NCI-H69 (cell line): ENCODE measurements at regions not wholly inside any gene's neighbourhood (a gene's known extent, or its start where the extent isn't known, plus 50 kb on each side); places are given as distances from the start of the nearest gene placed in this dataset.

Experiments
- DNase-seq: peaks from one replicate; lab custom pipeline; 2025; lab: John Stamatoyannopoulos, UW

- DNase-seq, result no peak
Measured at GRCh38 chr9:19998823-19999455, 210.1 kb upstream of the SLC24A2 start.

DNA sequence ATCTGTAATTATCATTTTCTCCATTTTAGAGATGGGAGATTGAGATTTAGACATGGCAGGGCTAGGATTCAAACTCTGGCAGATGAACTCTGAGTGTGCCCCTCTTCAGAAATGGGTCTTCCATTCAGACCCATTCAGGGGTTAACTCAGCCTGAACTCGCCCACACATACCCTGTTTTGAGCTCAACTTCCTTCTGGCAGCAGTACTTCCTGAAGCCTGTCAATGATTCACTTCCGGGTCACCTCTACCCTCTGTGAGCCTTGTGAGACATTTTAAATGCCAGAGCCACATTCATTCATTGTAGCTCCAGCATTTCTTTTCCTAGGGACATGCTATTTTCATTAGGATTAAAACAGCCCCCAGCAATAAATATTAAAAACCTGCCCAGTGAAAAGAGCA, 209.3 kb upstream of the SLC24A2 start:
- DNase-seq, result no peak

GRCh38 chr9:19995619-19996018, 206.8 kb upstream of the SLC24A2 start:
- DNase-seq, result no peak

DNA sequence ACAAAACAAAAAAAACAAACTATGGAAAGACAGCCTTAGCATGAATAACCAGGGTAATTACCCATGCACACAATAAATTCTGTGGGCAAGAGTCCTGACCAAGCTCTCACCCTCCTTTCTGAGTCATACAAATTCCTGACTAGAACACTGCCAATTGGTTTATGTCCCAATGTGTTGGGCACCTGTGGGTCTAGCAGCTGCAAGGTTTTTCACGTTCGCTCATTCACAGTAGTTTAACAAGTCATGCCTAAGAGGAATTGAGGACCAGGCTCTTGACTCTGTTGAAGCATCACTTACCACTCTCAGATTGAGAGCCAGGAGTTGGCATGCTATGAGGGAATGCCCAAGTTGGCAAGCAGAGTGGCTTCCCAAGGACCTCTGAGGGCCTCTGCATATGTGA, 205.5 kb upstream of the SLC24A2 start:
- no peak for DNase-seq

DNA sequence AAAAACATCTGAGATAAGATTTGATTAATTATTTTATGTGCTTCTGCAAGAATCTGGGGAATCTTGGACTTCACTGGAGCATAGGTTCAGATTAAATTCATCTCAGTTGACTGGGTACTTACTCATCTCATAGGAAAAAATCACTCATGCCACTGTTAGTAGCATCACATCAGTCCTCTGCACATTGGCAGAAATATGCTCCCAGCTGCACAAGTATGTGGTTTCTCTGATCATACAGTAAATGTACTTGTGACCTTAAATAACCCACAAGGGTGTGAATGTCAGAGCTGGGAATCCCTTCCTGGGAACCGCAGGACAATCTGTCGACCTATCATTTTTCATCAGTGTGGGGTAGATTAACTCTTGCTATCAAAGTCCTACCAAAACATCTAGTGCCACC, 203.7 kb upstream of the SLC24A2 start:
- DNase-seq, result no peak

- DNase-seq, result no peak
Measured at GRCh38 chr9:19989213-19989612, 200.4 kb upstream of the SLC24A2 start.

GRCh38 chr9:19988281-19988680, 199.4 kb upstream of the SLC24A2 start:
- peak; percentile 74 for DNase-seq

DNA sequence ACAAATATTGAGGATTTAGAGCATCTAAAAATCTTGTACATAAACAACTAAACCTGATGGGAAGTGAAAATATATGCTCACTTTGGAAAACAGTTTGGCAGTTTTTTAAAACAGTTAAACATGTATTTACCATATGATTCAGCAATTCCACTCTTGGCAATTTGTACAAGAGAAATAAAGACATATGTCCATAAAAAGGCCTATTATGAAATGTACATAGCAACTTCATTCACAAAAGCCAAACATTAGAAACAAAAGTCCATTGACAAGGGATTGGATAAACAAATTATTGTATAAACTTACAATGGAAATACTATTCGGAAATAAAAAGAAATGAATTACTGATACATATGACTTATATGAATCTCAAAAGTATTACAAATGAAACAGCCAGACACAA, 196.2 kb upstream of the SLC24A2 start:
- DNase-seq, result peak; percentile 46

DNA sequence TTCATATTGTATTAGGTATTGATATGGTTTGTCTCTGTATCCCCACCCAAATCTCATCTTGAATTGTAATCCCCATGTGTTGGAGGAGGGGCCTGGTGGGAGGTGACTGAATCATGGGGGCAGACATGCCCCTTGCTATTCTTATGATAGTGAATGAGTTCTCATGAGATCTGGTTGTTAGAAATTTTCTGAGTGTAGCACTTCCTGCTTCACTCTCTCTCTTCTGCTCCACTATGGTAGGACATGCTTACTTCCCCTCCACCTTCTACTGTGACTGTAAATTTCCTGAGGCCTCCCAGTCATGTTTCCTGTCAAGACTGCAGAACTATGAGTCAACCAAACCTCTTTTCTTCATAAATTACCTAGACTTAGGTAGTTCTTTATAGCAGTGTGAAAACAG, 187.4 kb upstream of the SLC24A2 start:
- no peak for DNase-seq

GRCh38 chr9:19975499-19975898, 186.7 kb upstream of the SLC24A2 start:
- no peak for DNase-seq

DNA sequence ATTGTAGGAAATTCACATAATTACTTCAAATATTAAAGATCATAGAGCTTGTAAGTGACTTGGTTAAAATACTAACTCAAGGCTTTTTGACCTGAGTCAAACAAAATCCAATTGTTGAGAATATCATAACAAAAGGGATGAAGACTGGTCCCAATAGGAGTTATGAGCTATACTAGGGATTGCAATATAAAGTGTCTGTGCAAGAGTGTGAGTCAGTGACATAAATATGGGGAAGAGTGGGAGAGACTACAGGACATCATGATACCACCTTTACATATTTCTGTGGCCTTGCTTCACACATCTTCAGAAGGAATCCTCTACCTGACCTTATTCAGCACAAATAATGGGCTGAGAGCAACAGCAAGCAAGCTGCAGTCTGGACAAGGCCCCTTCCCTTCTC, 180.9 kb upstream of the SLC24A2 start:
- no peak for DNase-seq

DNA sequence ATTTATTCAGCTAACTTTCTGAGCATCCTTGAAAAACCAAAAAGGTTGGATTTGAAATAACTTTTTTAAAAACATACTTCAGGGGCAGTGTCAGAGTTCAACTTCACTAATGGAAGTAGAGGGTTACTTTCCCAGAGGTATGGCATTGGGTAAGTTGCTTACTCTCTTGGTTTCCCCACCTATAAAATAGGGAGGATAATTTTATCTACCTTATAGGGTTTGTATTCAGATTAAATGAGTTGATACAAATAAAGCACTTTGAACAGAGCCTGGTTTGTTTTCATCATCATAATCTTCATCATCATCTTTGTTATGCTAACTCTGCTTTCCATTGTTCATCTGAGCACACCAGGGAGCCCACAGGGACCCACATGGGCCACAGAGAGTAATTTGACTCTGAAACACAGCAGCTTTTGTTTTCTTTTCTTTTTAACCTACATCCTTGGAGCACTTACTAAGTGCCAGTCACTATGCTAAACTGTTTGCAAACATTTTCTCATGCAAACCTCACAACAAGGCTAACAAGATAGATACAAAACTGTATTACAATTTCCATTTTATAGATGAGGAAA, 179.1 kb upstream of the SLC24A2 start:
- peak; percentile 45 for DNase-seq

DNA sequence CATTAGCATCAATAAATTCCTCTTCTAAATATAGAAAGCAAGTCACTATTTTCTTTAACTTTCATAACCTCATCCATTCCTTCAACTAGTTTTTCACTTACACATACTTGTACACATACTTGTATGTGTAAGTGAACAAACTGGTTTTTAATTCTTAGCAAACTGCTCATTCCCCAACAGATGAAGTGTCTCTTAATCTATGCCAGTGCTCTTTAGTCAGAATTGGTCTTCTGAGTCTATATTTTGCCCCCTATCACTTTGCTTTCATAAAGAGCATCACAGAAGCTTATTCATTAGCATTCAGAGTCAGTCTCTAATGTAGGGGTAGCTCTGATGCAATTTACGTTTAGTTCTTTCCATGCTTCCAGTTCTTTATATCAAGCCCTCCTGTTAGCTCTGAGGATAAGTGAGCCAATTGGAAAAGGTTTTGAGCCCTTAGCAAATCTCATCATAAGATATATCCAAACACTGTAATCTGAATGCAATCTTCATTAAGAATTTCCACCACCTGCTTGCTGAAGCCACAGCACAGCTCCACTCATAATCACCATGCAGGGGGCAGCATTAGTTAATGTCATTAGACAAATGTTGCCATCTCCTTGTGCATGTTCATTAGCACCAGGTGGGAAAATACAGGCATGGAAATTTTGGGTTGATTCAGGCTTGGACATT, 178.5 kb upstream of the SLC24A2 start:
- DNase-seq, result peak; percentile 64

- no peak for DNase-seq
Measured at GRCh38 chr9:19965336-19965735, 176.5 kb upstream of the SLC24A2 start.

DNA sequence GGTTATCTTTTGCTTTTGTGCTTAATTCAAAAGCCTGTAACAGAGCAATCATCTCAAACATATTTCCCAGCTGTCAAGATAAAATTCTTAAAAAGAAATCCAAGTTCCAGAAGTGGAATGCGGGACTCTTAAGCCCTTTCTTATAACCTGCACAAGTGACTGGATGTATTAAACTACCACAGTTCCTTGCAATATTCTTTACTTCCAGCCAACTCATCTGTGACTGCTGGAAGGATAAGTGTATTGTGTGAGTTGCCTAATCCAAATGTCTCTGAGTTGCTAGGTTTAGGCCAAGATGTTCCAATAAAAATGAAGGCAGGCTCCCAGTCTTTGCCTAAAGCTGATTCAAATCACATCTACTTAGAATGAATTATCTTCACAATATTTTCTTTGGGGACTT, 159.2 kb upstream of the SLC24A2 start:
- no peak for DNase-seq

DNA sequence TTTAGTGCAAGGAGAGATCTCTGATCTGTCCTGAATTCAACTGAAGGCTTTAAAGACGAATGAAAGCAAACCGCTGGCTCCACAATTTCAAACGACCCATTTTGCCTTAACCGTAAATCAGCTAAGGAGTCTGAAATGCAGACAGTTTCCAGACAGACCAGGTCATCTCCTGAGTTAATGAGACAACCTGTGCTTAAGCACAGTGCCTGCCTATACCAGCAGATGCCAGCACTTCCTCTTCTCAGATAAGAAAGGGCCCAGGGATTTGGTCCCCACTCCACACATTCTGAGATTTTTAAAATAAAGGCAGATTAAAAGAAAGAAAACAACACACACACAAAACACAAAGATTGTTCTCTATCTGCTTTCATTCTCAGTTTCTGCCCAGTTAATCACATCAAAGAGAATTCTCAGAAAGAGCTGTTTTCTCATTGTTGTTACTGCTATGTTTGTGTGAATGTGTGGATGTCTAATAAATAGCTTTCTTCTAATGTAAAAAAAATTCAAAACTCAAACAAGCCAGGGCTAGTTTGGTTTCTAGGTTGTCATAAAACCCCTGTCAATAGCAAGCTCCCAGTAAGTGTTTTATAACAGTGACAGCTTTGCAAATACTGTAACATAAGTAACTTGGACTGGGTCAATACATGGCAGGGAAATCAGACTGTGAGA, 157.7 kb upstream of the SLC24A2 start:
- peak; percentile 46 for DNase-seq

DNA sequence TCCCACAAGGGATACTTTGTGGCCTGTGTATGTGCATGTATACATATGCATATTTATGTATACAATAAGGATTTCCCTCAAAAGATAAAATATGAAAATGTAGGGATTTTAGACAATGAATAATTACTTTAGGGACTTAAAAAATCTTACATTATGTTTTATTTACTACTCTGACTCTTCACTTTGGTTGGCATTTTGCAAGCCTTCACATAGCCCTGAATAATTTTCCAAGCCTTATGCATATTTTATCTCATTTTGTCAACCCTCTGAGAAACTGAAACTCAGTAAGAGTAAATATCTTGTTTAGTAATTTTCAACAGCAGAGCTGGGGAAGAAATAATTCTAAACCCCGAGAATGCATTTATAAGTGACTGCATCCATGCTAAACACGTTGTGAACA, 153.0 kb upstream of the SLC24A2 start:
- no peak for DNase-seq

DNA sequence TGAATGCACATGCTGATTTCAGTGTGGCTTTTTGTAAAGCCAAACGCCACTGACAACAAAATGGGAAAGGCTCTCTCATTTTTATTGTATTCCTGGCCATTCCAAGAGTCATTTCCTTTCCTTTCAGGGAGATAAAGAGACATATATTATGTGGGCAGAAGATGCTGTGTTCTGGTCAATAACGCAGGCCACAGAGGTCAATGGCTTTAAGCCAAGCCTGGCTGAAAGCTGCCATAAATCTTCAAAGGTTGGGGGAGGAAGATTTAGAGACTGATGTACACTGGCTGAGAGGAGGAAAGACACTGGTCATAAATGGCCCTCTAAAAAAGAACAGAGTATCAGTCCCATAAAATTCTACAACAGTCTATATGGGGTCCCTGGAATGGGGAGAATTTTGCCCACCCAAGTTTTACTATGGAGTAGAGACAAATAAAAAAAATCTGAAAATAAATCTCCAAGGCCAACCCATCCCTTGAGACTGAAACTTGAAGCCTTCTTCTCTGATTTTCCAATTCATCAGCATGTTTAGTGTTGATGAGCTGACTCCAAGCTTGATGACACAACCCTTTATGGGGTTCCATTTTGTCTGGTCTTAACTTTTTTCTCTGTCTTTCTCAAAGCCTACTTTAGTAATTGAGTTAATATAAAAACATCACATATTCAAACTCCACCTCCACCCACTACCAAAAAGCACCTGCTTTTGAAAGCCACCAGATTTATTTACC, 152.1 kb upstream of the SLC24A2 start:
- DNase-seq, result peak; percentile 67

DNA sequence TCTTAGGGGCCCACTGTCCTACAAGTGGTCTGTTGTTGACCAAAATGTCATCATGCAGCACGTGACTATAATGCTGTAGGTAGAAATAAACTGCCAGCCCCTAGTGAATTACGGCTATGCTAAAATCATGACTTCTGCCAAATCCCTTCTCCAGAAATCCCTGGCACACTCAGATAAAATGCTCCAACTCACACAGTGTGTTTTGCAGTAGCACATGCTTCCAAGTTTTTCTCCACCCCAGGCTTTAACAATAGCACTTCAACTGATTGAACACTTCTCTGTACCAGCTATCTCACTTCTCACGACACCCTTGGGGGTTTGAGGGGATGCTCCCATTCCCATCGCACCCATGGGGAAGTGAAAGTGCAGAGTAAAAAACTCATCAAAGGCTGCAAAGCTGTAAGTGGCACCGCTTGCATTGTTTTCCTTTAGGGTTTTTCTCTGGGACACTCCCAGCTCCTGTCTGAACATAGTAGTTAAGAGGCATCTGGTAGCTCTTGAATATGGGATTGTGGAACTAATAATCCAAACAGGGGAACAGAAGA, 151.0 kb upstream of the SLC24A2 start:
- DNase-seq, result no peak

GRCh38 chr9:19938990-19939733, 150.3 kb upstream of the SLC24A2 start:
- no peak for DNase-seq

DNA sequence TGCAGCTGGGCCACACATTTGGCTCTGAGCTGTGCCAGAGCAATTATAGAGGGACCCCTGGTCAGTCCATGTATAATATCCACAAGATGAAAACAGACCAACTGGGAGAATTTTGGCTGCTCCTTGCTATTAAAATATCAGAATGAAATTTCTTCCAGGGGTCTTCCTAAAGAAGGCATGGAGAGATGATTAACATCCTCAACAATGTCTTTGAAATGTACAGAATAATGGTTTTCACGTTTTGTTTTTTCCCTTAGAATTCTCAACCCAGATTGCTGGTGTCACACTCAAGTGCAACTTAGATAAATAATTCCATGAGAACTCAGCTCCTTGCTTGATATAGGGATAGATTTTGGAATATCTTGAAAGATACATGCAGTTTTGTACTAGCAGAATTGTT, 148.3 kb upstream of the SLC24A2 start:
- DNase-seq, result no peak
